Vagina (tissue), 2 donors: ENCODE measurements at regions not wholly inside any gene's neighbourhood (a gene's known extent, or its start where the extent isn't known, plus 50 kb on each side); places are given as distances from the start of the nearest gene placed in this dataset.

Source experiments
- DNase-seq, 2 donors: peaks; one replicate each; pipeline ENCODE4 v3.0.0-alpha.2; 2017; ENCODE audit errors: extremely low spot score in 2 of 2
- H3K27ac ChIP-seq: fragments of 200-600 bp; sonication (generic); one replicate; pipeline ENCODE4 v1.5.1; 2019
- H3K27me3 ChIP-seq: fragments of 200-600 bp; sonication (generic); one replicate; pipeline ENCODE4 v1.5.1; 2019
- H3K36me3 ChIP-seq, 2 donors: fragments of 200-600 bp; sonication (generic); one replicate each; pipeline ENCODE4 v1.5.1; 2017 to 2019
- H3K4me1 ChIP-seq: fragments of 200-600 bp; sonication (generic); one replicate; pipeline ENCODE4 v1.5.1; 2019
- H3K4me3 ChIP-seq, 2 donors: fragments of 200-600 bp; sonication (generic); 1 replicate in 1 of 2; 2 replicates in 1 of 2; pipeline ENCODE4 v1.5.1; 2016 to 2019
- H3K9me3 ChIP-seq: fragments of 200-600 bp; sonication (generic); one replicate; pipeline ENCODE4 v1.5.1; 2019
- POLR2A ChIP-seq, 2 donors: fragments of 450-650 bp; IDR thresholded peaks; one replicate each; pipeline ENCODE4 v1.6.1; 2017; ENCODE audit warnings: antibody characterized with exemption in 2 of 2, mild to moderate bottlenecking in 2 of 2, moderate library complexity in 2 of 2
- POLR2AphosphoS5 ChIP-seq, 2 donors: sonication (generic); formaldehyde crosslinking; IDR thresholded peaks; one replicate each; pipeline ENCODE4 v1.9.0; 2017; ENCODE audit warnings: antibody characterized with exemption in 2 of 2, mild to moderate bottlenecking in 2 of 2, low read depth in 1 of 2; ENCODE audit not compliant: insufficient read depth in 1 of 2
- intact Hi-C: fragments of 100-400 bp; cut with DNase I; formaldehyde crosslinking; loops from one replicate; pipeline ENCODE4 v1.15.1; 2023
- TF ChIP-seq, protein P1 (sequence below), 3 experiments: fragments of 450-650 bp in 2 of 3; fragments of 200-600 bp in 1 of 3; sonication (generic) in 1 of 3; IDR thresholded peaks; one replicate each; pipeline ENCODE4 v1.5.1; 2017 to 2019; ENCODE audit warnings: antibody characterized with exemption in 3 of 3, mild to moderate bottlenecking in 2 of 3, moderate library complexity in 2 of 3

- Histone ChIP-seq H3K4me3 (no peak overlapping the region), H3K36me3 (no peaks in the 10 kb centered on the region), H3K9me3 (no peaks in the 10 kb centered on the region), H3K27me3 (no peaks in the 10 kb centered on the region), H3K4me1 (no peaks in the 10 kb centered on the region), H3K27ac (no peak overlapping the region)
- intact Hi-C loops = no loop called here
- DNase-seq = no peak
- no peak for TF ChIP-seq POLR2A (IDR thresholded peaks at IDR 0.05)
- TF ChIP-seq, protein P1, sequence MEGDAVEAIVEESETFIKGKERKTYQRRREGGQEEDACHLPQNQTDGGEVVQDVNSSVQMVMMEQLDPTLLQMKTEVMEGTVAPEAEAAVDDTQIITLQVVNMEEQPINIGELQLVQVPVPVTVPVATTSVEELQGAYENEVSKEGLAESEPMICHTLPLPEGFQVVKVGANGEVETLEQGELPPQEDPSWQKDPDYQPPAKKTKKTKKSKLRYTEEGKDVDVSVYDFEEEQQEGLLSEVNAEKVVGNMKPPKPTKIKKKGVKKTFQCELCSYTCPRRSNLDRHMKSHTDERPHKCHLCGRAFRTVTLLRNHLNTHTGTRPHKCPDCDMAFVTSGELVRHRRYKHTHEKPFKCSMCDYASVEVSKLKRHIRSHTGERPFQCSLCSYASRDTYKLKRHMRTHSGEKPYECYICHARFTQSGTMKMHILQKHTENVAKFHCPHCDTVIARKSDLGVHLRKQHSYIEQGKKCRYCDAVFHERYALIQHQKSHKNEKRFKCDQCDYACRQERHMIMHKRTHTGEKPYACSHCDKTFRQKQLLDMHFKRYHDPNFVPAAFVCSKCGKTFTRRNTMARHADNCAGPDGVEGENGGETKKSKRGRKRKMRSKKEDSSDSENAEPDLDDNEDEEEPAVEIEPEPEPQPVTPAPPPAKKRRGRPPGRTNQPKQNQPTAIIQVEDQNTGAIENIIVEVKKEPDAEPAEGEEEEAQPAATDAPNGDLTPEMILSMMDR (IDR thresholded peaks at IDR 0.05) = no peak
- no peak for TF ChIP-seq POLR2AphosphoS5 (IDR thresholded peaks at IDR 0.05; ENCODE audit: insufficient read depth in 1 of 2, low read depth in 1 of 2)
Observed at GRCh38 chr20:7346026-7346425, 578.5 kb downstream of the BMP2 start.

DNA sequence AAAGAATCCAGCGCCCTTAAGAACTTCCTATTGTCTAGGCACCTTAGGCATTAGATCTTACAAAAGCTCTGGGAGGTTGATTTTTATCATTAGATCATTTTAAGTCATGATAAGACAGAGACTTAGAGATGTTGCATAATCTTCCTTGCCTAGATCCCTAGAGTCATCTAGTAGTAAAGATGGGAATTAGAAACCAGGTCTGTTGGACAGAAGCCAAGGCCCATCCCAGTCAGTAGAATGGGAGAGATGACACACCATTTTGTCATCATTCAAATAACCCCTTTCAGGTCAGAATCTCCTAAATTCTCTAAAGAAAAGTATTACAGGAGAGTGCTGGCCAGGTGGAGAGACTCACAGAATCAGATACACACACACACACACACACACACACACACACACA, 579.1 kb downstream of the BMP2 start:
- no peaks in the 10 kb centered on the region for H3K36me3 ChIP-seq
- H3K4me3 ChIP-seq = no peak overlapping the region
- intact Hi-C loops = no loop called here
- DNase-seq = no peak
- no peaks in the 10 kb centered on the region for H3K27me3 ChIP-seq
- H3K9me3 ChIP-seq = no peaks in the 10 kb centered on the region
- H3K4me1 ChIP-seq = no peaks in the 10 kb centered on the region
- no peak for TF ChIP-seq POLR2AphosphoS5 (IDR thresholded peaks at IDR 0.05; ENCODE audit: insufficient read depth in 1 of 2, low read depth in 1 of 2)
- TF ChIP-seq, protein P1 (IDR thresholded peaks at IDR 0.05) = no peak
- no peak for TF ChIP-seq POLR2A (IDR thresholded peaks at IDR 0.05)
- H3K27ac ChIP-seq = no peak overlapping the region

GRCh38 chr20:7347409-7347808, 579.9 kb downstream of the BMP2 start:
- H3K36me3 ChIP-seq = no peaks in the 10 kb centered on the region
- H3K27me3 ChIP-seq = no peaks in the 10 kb centered on the region
- H3K4me3 ChIP-seq = no peak overlapping the region
- intact Hi-C loops = no loop called here
- TF ChIP-seq POLR2AphosphoS5 (IDR thresholded peaks at IDR 0.05; ENCODE audit: insufficient read depth in 1 of 2, low read depth in 1 of 2) (no peak), POLR2A (IDR thresholded peaks at IDR 0.05) (no peak)
- TF ChIP-seq, protein P1 (IDR thresholded peaks at IDR 0.05) = no peak
- DNase-seq = no peak
- no peak overlapping the region for H3K27ac ChIP-seq
- no peaks in the 10 kb centered on the region for H3K4me1 ChIP-seq
- H3K9me3 ChIP-seq = no peaks in the 10 kb centered on the region

- H3K9me3 ChIP-seq = no peaks in the 10 kb centered on the region
- H3K4me3 ChIP-seq = no peak overlapping the region
- intact Hi-C loops = no loop called here
- H3K36me3 ChIP-seq = no peaks in the 10 kb centered on the region
- no peak for DNase-seq
- TF ChIP-seq POLR2AphosphoS5 (IDR thresholded peaks at IDR 0.05; ENCODE audit: insufficient read depth in 1 of 2, low read depth in 1 of 2) = no peak
- no peak for TF ChIP-seq POLR2A (IDR thresholded peaks at IDR 0.05)
- TF ChIP-seq, protein P1 (IDR thresholded peaks at IDR 0.05) = no peak
- no peaks in the 10 kb centered on the region for H3K4me1 ChIP-seq
- no peak overlapping the region for H3K27ac ChIP-seq
- H3K27me3 ChIP-seq = no peaks in the 10 kb centered on the region
Observed at GRCh38 chr20:7348253-7348652, 580.8 kb downstream of the BMP2 start.

DNA sequence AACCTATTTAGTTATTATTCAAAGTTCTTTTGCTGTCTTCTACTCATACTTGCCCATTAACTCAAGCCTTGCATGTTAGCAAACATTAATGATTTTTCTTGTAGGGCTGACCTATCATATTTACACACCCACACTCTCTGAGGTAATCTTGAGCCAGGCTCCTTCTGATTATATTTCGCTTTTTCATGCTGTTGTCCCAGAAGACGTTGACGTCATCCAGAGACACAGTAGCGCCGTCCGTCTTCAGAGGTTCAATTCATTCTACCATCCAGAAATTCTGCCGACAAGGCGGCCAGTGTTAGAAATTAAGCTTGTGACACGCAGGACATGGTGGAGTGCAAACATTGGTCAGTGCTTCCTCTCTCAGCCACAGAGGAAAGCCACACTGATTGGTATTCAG, 584.7 kb downstream of the BMP2 start:
- no peaks in the 10 kb centered on the region for H3K27me3 ChIP-seq
- H3K9me3 ChIP-seq = no peaks in the 10 kb centered on the region
- no peak for DNase-seq
- H3K4me3 ChIP-seq = no peak overlapping the region
- H3K27ac ChIP-seq = no peak overlapping the region
- intact Hi-C loops = no loop called here
- no peaks in the 10 kb centered on the region for H3K4me1 ChIP-seq
- TF ChIP-seq, protein P1 (IDR thresholded peaks at IDR 0.05) = no peak
- no peak for TF ChIP-seq POLR2AphosphoS5 (IDR thresholded peaks at IDR 0.05; ENCODE audit: insufficient read depth in 1 of 2, low read depth in 1 of 2)
- TF ChIP-seq POLR2A (IDR thresholded peaks at IDR 0.05) = no peak
- H3K36me3 ChIP-seq = no peaks in the 10 kb centered on the region
